NCI-H345 treated with DMSO at 0.1 percent for 48 hours (cell line): ENCODE measurements at regions not wholly inside any gene's neighbourhood (a gene's known extent, or its start where the extent isn't known, plus 50 kb on each side); places are given as distances from the start of the nearest gene placed in this dataset.

Experiments
- DNase-seq: peaks from one replicate; lab custom pipeline; 2025; ENCODE audit not compliant: unreplicated experiment; lab: John Stamatoyannopoulos, UW

GRCh38 chr10:113407218-113407617 lies 145.6 kb upstream of the HABP2 start:
- no peak for DNase-seq

- no peak for DNase-seq
These were observed 143.7 kb upstream of the HABP2 start for GRCh38 chr10:113409175-113409574.

GRCh38 chr10:113410618-113411017 lies 142.2 kb upstream of the HABP2 start:
- no peak for DNase-seq

- DNase-seq = no peak
These were observed 141.4 kb upstream of the HABP2 start for GRCh38 chr10:113411456-113411855.

GRCh38 chr10:113412161-113412560 lies 140.7 kb upstream of the HABP2 start:
- DNase-seq = no peak

DNA sequence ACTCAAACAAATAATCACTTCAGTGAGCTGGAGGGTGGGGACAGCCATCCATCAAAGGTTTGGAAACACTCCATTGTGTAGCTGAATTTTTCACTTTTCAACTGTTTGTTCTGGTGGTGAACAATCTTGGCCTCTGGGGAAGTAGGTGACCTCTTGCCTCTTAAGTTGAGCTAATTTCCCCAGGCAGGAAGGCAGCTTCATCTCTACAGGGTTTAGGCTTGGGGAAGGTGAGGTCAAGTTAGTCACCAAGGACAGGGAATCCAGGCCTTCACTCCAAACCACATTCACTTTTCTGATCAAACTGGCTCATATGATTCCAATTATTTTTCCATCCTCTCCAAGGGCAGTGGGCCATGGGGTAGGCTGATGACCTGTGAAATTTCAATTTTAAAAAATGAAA lies 138.3 kb upstream of the HABP2 start:
- no peak for DNase-seq

DNA sequence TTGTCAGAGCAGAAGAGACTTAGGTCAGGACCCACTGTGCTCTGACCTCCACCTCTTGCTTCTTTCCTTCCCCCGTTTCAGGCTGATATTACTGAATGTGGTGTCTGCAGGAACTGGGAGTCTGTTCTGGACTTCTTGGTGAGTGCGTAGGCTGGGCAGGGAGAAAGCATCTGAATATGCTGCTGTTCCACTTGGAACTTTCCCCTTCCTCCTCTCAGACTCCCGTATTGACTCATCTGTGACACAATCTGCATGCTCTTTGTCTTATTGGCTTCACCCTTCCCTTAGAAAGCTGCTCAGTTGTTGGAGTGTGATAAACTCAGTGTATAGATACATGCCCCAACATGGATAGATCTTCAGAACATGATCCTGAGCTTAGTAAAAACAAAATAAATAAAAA lies 137.6 kb upstream of the HABP2 start:
- no peak for DNase-seq

DNA sequence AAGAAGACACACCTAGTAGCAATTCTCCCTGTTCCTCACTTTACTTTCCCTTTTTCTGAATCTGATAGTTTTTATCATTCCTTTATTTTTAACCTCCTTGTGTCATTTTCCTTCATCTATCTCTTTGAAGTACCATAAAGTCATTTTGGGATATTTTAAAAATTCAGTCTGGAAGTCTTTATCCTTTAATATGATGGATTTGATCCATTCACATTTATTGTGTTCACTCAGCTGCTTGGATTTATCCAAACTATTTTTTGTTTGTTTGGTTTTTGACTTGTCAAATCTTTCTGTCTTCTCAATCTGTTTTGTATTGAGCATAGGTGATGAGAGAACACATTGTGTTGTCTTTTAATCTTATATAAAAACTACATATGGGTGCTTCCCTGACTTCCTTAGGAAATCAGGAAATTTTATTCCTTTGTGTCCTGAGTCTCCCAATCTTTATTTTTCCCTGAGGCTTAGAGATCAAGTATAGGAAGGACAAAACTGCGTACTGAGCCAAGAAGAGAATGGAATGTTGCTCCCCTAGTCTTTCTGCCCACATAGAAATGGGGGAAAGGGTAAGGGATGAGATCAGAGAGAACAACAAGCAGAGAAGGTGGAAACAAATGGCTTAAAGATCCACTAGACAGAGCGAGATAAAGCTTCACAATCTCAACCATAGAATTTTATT lies 132.7 kb upstream of the HABP2 start:
- no peak for DNase-seq

DNA sequence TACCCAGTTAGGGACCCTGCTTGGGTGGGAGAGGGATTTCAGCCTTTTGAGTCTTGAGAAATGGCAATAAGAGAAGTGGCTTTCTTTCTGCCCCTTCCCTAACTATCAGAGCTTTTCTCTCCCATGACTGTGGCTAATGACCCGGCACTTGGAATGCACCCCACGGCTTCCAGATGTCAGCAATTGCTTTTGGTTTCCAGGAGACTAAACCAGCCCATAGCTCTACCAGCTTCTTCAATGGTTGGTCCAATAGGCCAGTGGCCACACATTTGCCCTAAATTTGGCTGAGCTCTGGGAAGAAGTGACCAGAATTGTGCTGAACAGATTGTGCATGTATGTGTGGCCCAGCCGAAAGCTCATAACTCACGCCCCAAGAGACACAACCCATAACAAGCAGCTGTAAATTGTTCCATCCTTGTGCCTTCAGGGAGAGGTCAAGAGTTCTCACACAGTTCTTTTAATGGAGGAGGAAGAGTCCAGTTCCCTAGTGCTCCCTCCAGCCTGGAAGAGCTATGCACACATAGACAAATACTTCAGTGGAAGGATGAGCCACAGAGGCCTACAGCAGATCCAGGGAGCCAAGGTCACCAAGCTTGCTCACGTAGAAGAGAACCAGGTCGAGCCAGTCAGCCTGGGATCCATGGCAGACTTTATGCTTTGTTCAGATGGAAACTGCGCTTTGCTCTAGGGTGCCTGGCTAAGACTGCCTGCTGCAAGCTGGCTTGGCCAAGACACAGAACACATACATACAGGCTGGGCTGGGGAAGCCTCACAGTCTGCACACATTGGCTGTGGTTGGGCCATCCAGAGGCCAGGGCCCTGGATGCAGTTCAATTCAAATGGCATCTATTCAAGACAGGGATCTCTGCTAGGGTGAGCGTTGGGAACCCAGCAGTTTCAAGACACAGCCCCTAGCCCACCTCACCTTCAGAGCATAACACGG lies 131.8 kb upstream of the HABP2 start:
- no peak for DNase-seq

DNA sequence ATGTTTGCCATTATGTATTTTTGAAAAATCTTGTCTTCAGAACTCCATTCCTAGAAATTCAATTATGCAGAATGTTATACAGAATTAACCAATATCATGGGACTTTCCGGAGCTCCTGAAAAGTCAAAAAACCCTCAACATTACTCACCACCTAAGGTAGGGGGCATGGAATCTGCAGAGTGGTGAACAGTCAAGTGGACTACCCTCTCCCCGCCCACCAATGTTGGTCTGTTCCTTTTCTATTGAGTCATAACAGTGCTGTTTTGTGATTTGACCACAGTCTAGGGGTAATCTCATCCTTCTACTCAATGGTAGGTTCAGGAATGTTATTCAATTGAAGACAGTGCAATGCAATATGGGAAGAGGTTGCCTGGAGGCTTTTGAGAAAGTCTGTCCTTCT lies 130.5 kb upstream of the HABP2 start:
- no peak for DNase-seq

- no peak for DNase-seq
These were observed 128.7 kb upstream of the HABP2 start for GRCh38 chr10:113423981-113424721.

GRCh38 chr10:113425008-113425407 lies 127.8 kb upstream of the HABP2 start:
- no peak for DNase-seq

DNA sequence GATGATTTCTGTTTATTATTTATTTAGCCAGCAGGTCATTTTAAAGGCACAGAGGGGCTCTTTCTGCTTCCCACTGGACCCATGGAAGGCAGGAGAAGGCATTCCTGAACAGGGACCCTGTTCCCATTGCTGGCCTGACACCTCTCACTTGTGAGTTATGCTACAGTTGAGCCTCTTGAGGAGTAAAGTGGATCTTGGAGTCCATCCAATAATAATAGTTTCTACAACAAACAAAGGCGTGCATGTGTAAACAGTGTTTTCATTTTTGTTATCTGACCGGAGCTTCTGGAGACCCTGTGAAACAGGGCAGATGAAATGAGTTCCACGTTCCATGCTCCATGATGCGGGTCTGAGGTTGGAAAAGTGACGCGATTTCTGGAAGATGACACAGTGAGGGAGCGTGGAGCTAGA lies 127.3 kb upstream of the HABP2 start:
- peak; percentile 64 for DNase-seq

GRCh38 chr10:113426181-113426877 lies 126.5 kb upstream of the HABP2 start:
- no peak for DNase-seq

- no peak for DNase-seq
These were observed 125.6 kb upstream of the HABP2 start for GRCh38 chr10:113427236-113427735.

DNA sequence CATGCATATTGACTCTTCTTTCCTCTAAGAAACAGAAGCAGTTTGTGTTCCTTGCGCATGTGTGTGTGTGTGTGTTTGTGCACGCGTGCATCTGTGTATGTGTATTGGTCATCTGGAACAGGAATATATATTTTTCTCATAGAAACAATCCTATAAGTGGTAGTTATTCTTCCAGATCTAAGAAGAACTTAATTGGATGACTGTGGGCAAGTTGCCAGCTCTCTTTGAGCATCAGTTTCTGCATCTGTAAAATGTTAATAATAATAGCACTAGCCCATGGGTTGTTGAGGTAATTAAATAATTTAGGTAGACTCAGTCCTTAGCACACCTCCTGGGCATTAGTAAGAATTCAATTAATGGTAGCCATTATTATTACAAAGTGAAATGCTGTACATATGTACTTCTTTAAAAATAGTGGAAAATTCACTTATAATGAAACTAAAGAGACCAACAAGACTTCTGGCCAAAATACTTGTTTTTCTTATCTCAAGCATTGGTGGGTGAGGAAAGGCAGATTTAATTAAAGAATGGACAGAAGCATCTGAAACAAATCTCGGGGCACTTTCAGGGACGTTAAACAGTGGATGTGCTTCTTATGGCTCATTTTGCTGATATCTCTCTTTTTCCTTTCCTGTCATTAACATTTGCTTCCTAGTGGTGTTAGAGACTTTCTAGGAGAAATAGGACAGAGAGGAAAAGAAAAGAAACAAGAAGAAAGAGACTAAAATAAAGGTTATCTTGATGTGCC lies 124.9 kb upstream of the HABP2 start:
- DNase-seq = no peak

DNA sequence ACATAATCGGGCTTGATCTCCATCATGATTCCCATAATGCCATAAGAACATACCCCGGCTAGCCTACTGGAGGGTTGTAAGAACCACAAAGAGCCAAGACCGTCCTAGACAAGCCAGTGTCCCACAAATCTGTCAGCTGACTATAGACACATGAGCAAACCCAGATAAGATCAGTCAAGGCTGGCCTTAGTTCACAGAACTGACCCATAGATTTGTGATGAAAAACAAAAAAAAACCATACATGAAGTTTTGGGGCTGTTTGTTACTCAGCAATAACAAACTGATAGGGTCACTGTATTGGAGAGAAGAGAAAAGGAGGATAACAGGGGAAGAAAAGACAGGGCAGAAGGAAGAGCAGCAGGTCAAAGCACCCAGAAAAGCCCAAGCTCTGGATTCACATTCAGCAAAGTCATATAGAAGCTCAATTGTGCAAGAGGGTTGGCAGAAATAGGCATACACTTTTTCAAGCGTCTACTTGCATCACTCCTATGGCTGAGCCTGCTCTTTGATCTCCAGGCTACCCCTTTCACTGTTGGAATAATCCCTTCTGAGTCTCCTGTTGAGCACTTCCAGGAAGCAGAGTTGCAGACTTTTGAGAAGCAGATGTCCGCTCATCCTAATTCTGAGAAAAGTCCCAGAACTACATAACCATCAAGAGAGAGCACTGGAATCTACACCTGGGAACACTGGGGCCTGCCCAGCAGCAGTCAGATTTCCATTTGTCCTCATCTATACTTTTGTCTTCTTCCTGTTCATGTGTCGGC lies 122.0 kb upstream of the HABP2 start:
- DNase-seq = no peak

DNA sequence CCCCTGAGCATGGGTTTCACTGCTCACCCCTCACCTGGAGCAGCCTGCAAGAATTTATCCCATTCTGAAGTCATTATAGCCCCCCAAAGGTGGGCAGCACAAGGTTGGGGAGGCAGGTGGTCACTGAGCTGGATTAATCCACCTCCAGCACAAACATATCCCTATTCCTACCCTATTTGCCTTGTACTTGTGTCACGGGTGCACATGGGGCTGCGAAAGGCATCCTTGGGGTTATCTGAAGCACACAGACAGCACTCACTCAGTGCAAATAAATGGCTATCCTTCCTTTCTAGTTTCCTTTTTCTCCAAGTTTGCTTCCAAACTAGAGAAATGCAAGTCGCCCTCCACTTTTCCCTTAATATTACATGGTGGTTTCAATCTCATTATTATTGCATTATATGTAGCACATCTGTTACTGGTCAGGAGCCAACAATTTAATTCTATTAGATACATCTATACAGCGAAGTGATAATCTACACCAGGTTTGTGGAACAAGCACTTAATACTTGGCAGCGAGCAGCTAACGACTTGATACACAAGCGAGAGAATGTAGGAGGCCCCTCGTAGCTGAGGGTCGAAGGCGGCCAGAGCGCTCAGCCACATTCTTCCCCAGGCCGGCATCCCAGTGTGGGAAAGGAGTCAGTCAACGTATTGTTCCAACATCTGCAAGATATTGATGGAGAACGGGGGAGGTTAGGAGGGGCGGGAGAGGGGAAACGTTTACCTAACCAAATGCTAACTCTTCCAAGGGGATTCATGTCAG lies 121.3 kb upstream of the HABP2 start:
- no peak for DNase-seq

GRCh38 chr10:113433711-113434110 lies 119.1 kb upstream of the HABP2 start:
- DNase-seq = no peak
